ES-I3 (cell line): ENCODE measurements at regions not wholly inside any gene's neighbourhood (a gene's known extent, or its start where the extent isn't known, plus 50 kb on each side); places are given as distances from the start of the nearest gene placed in this dataset.

Experiments
- H3K36me3 ChIP-seq: 2 replicates; pipeline ENCODE4 v1.6.1; 2013; ENCODE audit warnings: mild to moderate bottlenecking, low read length, control low read depth, moderate library complexity; ENCODE audit not compliant: insufficient read depth
- H3K4me1 ChIP-seq: 2 replicates; pipeline ENCODE4 v1.6.1; 2013; ENCODE audit warnings: mild to moderate bottlenecking, control low read depth, low read length; ENCODE audit not compliant: insufficient read depth
- H3K9ac ChIP-seq: 2 replicates; pipeline ENCODE4 v1.6.1; 2013; ENCODE audit warnings: low read depth, mild to moderate bottlenecking, low read length, moderate library complexity
- H3K9me3 ChIP-seq: 2 replicates; pipeline ENCODE4 v1.6.1; 2013; ENCODE audit warnings: mild to moderate bottlenecking, low read length, moderate library complexity; ENCODE audit not compliant: control insufficient read depth, insufficient read depth

DNA sequence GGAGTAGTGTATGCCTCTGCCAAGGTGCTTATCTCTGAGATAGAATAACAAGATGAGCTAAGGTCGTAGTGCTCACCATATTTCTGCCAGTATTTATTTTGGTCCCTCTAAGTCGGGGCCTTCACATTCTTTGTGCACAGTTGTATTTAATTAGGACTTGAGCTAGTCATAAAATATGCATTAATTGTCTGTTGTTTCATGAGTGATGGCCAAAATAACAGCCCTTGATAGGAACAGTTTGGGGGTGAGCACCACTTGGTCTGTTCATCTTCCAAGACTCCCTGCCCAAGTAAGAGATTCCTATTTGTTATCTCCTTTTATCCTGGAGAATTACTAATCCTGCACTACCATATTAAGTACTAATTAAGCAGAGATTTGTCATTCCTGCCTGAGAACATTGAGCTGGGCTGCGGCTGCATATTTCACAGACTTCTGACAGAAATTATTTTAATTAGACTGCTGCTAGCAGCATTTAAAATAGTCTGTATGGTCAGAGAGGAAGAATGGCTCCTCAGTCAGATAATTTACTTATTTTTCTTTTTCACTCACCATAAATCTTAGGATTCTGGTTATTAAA, 435.1 kb downstream of the MTX2 start:
- Histone ChIP-seq H3K9me3 (no peaks in the 10 kb centered on the region), H3K9ac (no peak overlapping the region), H3K36me3 (no peaks in the 10 kb centered on the region), H3K4me1 (no peaks in the 10 kb centered on the region; the same call in 1 of the 2 replicates)

GRCh38 chr2:176709149-176709951, 440.1 kb downstream of the MTX2 start:
- no peak overlapping the region for H3K9ac ChIP-seq
- H3K36me3 ChIP-seq, result no peaks in the 10 kb centered on the region
- no peaks in the 10 kb centered on the region for H3K4me1 ChIP-seq
- H3K9me3 ChIP-seq, result no peaks in the 10 kb centered on the region

GRCh38 chr2:176709991-176710390, 440.7 kb downstream of the MTX2 start:
- no peaks in the 10 kb centered on the region for H3K4me1 ChIP-seq
- H3K9me3 ChIP-seq, result no peaks in the 10 kb centered on the region
- no peaks in the 10 kb centered on the region for H3K36me3 ChIP-seq
- H3K9ac ChIP-seq, result no peak overlapping the region

DNA sequence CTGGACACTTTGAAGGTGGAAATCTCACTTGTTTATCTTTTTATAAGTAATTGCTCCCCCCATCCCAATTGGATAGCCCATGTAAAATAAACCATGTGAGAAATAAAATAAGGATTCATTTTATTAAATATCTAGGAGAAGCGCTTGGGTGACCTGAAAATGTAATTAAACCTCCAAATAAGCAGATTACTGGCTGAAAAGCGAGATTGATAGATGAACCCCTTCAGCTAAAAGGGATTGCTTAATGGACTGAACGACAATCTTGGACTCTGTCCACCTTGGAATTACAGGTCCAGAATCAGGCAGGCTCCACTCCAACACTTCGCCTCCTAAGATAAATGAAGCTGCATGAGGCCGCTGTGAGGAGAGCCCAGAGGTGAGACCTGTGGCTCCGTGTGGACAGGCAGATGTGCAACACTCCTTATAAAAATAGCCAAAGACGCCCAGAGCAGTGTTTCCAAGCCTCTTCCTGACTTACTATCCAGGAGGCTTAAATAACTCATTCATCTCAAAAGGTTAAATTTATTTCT, 441.5 kb downstream of the MTX2 start:
- H3K36me3 ChIP-seq, result no peaks in the 10 kb centered on the region
- H3K4me1 ChIP-seq, result no peaks in the 10 kb centered on the region
- no peak overlapping the region for H3K9ac ChIP-seq
- no peaks in the 10 kb centered on the region for H3K9me3 ChIP-seq

DNA sequence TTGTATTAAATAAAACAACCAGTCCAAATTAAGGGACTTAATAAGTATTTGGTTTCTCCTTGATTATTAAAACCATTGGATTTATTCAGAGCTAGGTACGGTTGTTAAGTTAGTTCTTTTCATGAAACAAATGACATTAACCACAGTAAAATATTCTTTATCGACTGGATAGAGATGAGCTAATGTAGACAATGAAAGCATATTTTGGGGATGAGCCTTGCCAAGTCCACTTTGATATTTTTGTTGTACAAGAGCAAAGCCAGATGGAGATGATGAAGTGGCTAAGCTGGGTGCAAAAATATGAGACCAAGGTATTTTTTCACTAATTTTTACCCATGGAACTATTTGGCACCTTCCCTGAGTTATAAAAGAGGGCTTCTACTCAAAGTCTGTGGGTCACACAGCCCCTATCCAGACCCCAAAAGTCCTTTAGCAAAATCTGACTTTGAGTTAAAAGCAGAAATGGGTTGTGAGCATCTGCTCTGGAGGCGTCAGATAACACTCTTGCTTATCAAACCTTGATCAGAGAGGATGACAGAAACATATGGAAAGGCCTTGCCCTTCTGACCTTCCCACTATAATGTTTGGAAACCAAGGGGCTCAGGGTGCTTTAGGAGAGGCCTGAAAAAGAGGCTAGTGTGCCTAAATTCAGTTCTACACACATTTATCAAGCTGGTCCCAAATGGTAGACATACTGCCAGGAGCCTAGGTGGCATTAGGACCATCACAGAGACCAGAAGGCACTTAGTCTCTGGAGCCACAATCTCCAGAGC, 456.8 kb downstream of the MTX2 start:
- Histone ChIP-seq H3K4me1 (no peaks in the 10 kb centered on the region), H3K36me3 (no peaks in the 10 kb centered on the region), H3K9me3 (no peaks in the 10 kb centered on the region), H3K9ac (no peak overlapping the region)

DNA sequence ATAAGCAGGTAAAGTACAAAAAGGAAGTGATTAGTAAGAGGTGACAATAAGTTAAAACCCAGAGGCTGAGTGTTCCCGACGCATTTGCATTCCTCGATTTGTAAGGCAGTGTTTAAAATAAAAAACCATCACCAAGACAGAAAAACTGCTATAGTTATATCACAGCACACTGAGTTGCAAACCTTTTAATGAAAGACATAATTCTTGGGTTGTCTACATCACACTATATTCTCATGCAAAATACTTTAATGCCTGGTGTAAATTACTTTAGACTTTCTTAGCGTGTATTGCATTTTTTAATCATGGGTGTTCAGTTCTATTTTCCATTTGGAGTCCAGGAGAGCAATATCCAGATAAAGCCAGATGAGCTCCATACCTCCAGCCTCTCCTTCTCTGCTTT, 458.5 kb downstream of the MTX2 start:
- H3K9ac ChIP-seq, result no peak overlapping the region
- no peaks in the 10 kb centered on the region for H3K4me1 ChIP-seq
- H3K9me3 ChIP-seq, result no peaks in the 10 kb centered on the region
- H3K36me3 ChIP-seq, result no peaks in the 10 kb centered on the region

DNA sequence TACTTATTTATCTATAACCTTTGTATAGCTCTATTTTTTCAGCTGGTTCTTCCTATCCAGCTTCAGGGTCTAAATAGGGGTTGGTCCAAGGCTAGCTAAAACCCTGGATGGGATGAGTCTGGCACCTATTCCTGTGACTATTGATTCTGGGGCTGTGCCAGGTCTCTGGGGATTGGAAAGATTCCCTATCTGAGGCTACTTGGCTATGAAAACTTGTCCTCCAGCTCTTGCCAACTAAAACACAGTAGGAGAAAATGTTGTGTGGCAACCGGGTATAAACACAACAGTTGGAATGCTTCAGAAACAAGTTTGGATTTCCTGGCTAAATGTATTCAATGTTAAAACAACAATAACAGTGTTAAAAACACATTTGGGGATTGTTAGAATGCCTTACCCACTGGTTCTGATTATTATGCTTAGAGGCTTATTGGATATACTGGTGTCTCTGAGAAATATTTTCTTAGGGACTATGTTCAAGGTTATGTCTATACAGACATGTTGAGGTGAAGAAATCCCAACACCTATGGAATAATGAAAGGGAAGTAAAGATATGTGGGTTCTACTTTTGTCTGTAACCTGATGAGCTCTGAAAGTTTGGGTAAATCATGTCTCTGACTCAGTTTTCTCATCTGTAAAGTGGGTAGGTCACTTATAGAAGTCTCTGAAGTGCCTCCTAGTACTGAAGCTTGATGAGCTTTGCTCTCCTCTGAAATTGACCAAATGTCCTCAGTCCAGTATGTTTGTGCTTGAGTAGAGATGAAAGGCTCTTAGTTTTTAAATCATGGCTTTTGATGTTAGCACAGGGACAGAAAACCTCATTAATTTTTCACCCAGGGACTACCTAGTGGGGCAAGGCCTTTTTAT, 460.7 kb downstream of the MTX2 start:
- Histone ChIP-seq H3K4me1 (no peaks in the 10 kb centered on the region), H3K36me3 (no peaks in the 10 kb centered on the region), H3K9ac (no peak overlapping the region), H3K9me3 (peaks cover 2% of the 10 kb centered on the region; the same call in 1 of the 2 replicates)

DNA sequence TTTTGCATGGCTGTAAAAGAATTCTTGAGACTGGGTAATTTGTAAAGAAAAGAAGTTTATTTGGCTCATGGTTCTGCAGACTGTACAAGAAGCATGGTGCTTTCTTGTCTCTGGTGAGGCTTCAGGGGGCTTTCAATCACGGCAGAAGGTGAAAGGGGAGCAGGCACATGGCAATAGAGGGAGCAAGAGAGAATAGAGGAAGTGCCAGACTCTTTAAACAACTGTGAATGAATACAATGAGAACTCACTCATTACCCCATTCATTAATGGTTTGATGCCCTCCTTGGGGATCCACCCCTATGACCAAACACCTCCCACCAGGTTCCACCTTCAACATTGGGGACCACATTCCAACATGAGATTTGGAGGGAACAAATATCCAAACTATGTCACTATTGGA, 463.5 kb downstream of the MTX2 start:
- no peak overlapping the region for H3K9ac ChIP-seq
- H3K9me3 ChIP-seq, result peaks cover 2% of the 10 kb centered on the region; the same call in 1 of the 2 replicates
- no peaks in the 10 kb centered on the region for H3K4me1 ChIP-seq
- no peaks in the 10 kb centered on the region for H3K36me3 ChIP-seq

DNA sequence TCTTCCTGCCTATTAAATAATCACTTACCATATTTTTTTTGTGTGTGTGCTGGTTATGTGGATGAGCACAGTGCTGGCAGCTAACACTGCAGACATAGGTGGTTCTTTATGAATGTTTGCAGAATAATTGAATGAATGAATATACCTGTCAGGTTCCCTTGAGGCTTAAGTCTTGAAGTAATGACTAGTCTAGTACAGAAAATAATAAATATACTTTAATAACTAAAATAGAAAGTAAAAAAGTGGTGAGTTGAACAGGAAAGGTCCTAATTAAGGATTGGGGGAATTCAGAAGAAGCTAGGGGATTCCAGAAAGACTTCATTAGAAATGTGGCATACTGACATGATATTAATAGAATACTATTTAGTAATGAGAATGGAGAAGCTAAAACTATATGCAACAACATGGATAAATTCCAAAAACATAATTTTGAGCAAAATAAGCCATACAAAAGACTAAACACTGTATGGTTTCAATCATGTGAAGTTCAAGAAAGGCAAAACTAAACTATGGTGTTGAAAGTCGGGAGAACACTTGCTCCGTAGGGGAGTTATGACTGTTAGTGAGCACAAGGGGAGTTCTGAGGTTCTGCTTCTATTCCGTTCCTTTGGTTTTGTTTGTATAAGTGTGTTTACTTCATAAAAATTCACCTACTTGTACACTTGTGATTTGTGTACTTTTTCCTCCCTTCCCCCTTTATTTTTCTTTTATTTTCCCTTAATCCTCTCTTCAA, 464.6 kb downstream of the MTX2 start:
- Histone ChIP-seq H3K9me3 (peaks cover 2% of the 10 kb centered on the region; the same call in 1 of the 2 replicates), H3K4me1 (no peaks in the 10 kb centered on the region), H3K36me3 (no peaks in the 10 kb centered on the region), H3K9ac (no peak overlapping the region)

- Histone ChIP-seq H3K9ac (no peak overlapping the region), H3K4me1 (no peaks in the 10 kb centered on the region), H3K36me3 (no peaks in the 10 kb centered on the region), H3K9me3 (peaks cover 2% of the 10 kb centered on the region; the same call in 1 of the 2 replicates)
Measured at GRCh38 chr2:176734868-176735267, 465.6 kb downstream of the MTX2 start.

DNA sequence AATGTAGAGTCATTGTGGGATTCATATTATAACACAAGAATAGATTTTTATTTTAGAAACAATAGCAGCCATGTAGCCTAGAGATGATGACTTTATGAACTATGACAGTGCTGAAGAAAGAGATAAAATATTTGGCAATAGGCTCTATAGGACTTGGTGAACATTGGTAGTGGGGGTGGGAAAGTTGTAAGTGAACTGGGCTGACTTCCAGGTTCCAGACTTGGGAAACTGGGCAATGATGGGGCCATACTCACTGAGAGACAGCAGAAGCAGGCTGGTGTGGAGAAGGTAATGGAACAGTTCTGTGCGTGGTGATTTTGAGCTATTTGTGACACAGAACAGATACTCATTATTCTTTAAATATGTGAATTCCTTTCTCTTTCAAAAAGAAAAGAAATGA, 470.3 kb upstream of the HNRNPA3 start:
- Histone ChIP-seq H3K9me3 (no peaks in the 10 kb centered on the region), H3K36me3 (no peaks in the 10 kb centered on the region), H3K4me1 (peaks cover 33% of the 10 kb centered on the region), H3K9ac (no peak overlapping the region)

GRCh38 chr2:176743671-176744070, 468.9 kb upstream of the HNRNPA3 start:
- Histone ChIP-seq H3K9me3 (no peaks in the 10 kb centered on the region), H3K4me1 (peaks cover 39% of the 10 kb centered on the region), H3K36me3 (no peaks in the 10 kb centered on the region), H3K9ac (no peak overlapping the region)

- no peak overlapping the region for H3K9ac ChIP-seq
- no peaks in the 10 kb centered on the region for H3K9me3 ChIP-seq
- H3K36me3 ChIP-seq, result no peaks in the 10 kb centered on the region
- H3K4me1 ChIP-seq, result peaks cover 39% of the 10 kb centered on the region
Measured at GRCh38 chr2:176744146-176744545, 468.4 kb upstream of the HNRNPA3 start.
